GM10266 (cell line): ENCODE measurements at regions not wholly inside any gene's neighbourhood (a gene's known extent, or its start where the extent isn't known, plus 50 kb on each side); places are given as distances from the start of the nearest gene placed in this dataset.

Source experiments
- DNase-seq: peaks from one replicate; pipeline ENCODE4 v3.0.0; 2012; ENCODE audit errors: extremely low spot score
- CTCF ChIP-seq: IDR thresholded peaks from 2 replicates; pipeline ENCODE4 v1.5.1; 2012; ENCODE audit warnings: mild to moderate bottlenecking, low read depth; ENCODE audit not compliant: control insufficient read depth, insufficient read depth; ENCODE audit errors: missing control alignments

DNA sequence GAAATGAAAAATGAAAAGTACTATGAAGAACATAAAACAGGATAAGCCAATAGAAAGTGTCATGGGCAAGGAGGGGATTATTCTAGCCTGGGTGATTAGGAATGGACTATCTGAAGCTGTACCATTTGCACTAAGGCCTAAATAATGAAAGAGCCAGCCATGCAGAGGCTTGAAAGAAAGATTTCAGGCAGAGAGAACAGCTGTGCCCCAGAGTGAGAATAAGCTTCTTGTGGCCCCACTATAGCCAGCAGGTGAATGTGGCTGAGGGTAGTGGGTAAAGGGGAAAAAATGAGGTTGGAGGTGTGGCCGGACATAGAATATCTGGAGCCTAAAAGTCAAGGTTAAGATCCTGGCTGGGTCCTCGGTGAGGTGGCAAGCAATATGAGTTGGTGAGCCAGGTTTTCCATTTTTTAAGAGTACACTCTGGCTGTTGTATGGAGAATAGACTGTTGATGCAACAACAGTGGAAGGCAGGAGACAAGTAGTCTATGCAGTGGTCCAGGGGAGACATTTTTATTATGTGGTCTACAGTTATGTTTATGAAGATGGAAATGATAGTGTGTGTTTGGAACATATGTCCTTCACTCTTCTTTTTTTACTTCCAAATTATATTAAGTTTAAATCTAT, 135.2 kb upstream of the SETBP1 start:
- TF ChIP-seq CTCF: no peak
- no peak for DNase-seq

DNA sequence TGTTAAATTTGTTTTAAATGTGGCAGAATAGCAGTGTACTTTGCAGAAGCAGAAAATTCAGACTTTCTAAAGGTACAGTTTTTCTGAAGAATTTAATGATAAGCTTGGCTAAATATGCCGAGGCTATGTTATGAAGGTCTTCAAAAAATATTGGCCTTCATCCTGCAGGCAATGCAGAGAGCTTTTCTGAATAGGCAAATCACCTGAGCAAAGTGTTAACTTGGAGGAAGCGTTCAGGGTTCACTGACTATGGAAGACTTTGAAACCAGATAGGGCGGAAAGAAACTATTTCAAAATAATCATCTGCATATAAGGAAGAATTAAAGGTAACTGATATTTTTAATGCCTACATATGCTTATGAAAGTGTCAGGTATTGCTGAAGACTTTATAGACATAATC, 133.7 kb upstream of the SETBP1 start:
- TF ChIP-seq CTCF: no peak
- no peak for DNase-seq

- no peak for DNase-seq
Measured at GRCh38 chr18:44548291-44549221, 132.1 kb upstream of the SETBP1 start.

GRCh38 chr18:44552706-44553105, 128.0 kb upstream of the SETBP1 start:
- DNase-seq: no peak
- no peak for TF ChIP-seq CTCF

More at GRCh38 chr18:44548291-44549221, 132.1 kb upstream of the SETBP1 start:
- no peak for TF ChIP-seq CTCF

GRCh38 chr18:44556296-44556695, 124.4 kb upstream of the SETBP1 start:
- no peak for TF ChIP-seq CTCF

GRCh38 chr18:44557616-44558151, 123.0 kb upstream of the SETBP1 start:
- no peak for TF ChIP-seq CTCF
- DNase-seq: no peak

More at GRCh38 chr18:44556296-44556695, 124.4 kb upstream of the SETBP1 start:
- DNase-seq: no peak
